H1 (cell line): ENCODE measurements at regions not wholly inside any gene's neighbourhood (a gene's known extent, or its start where the extent isn't known, plus 50 kb on each side); places are given as distances from the start of the nearest gene placed in this dataset.

Experiments used
- CTCF ChIA-PET: fragments of 300-600 bp; sonication (Branson Sonifier 250); formaldehyde crosslinking; loops from one replicate; lab custom pipeline; 2021; ENCODE audit not compliant: partially characterized antibody; lab: Charles Lee
- POLR2A ChIA-PET: fragments of 300-600 bp; sonication (Branson Sonifier 250); formaldehyde crosslinking; loops from one replicate; lab custom pipeline; 2021; ENCODE audit warnings: inconsistent platforms; ENCODE audit not compliant: partially characterized antibody; lab: Charles Lee
- DNase-seq, 2 experiments: peaks; one replicate each; pipeline versions ENCODE4 v3.0.0 to v3.0.0-alpha.2; 2010 to 2022; ENCODE audit warnings: low spot score in 2 of 2, low read depth in 1 of 2, mixed read lengths in 1 of 2
- FAIRE-seq: peaks from 2 replicates; lab custom pipeline; 2011; peaks lifted over from hg19 to GRCh38; lab: Jason Lieb, UNC
- H2AFZ ChIP-seq: 2 replicates; pipeline ENCODE4 v1.8.1; 2012; ENCODE audit warnings: low read length, inconsistent platforms
- H2AK5ac ChIP-seq: 2 replicates; pipeline ENCODE4 v1.6.1; 2013; ENCODE audit warnings: low read depth, low read length
- H2BK120ac ChIP-seq: replicated peaks from 2 replicates; pipeline ENCODE3; 2013; ENCODE audit warnings: low read depth, low read length, inconsistent platforms
- H2BK12ac ChIP-seq: 2 replicates; pipeline ENCODE4 v1.6.1; 2013; ENCODE audit warnings: low read depth, low read length
- H2BK15ac ChIP-seq: 2 replicates; pipeline ENCODE4 v1.6.1; 2013; ENCODE audit warnings: low read length
- H2BK20ac ChIP-seq: 2 replicates; pipeline ENCODE4 v1.6.1; 2013; ENCODE audit warnings: low read length
- H2BK5ac ChIP-seq: 2 replicates; pipeline ENCODE4 v1.6.1; 2013; ENCODE audit warnings: low read depth, low read length
- H3K14ac ChIP-seq: 2 replicates; pipeline ENCODE4 v1.6.1; 2013; ENCODE audit warnings: inconsistent platforms; ENCODE audit not compliant: insufficient read length
- H3K18ac ChIP-seq: 2 replicates; pipeline ENCODE4 v1.6.1; 2013; ENCODE audit warnings: low read length; ENCODE audit errors: extremely low read depth
- H3K23ac ChIP-seq: 2 replicates; pipeline ENCODE4 v1.6.1; 2013; ENCODE audit warnings: inconsistent platforms; ENCODE audit not compliant: insufficient read length
- H3K23me2 ChIP-seq: 2 replicates; pipeline ENCODE4 v1.6.1; 2013; ENCODE audit warnings: low read depth, low read length
- H3K27ac ChIP-seq: 2 replicates; pipeline ENCODE4 v1.6.1; 2011; ENCODE audit warnings: low read depth, low read length, inconsistent platforms
- H3K27me3 ChIP-seq, 4 experiments: replicated peaks in 1 of 4; 1 replicate in 1 of 4; 2 replicates in 3 of 4; pipeline versions ENCODE4 v1.6.1 to v1.8.1; 2011 to 2013; ENCODE audit warnings: low read length in 3 of 4, mild to moderate bottlenecking in 3 of 4, inconsistent platforms in 2 of 4, mixed read lengths in 2 of 4, moderate library complexity in 1 of 4; ENCODE audit not compliant: control insufficient read depth in 3 of 4, insufficient read depth in 3 of 4; ENCODE audit errors: extremely low read depth in 1 of 4
- H3K36me3 ChIP-seq, 4 experiments: 2 replicates each; pipeline versions ENCODE4 v1.6.1 to v1.8.1; 2011 to 2013; ENCODE audit warnings: mild to moderate bottlenecking in 4 of 4, low read length in 3 of 4, moderate library complexity in 2 of 4, control low read depth in 1 of 4, inconsistent platforms in 1 of 4; ENCODE audit not compliant: insufficient read depth in 4 of 4, control insufficient read depth in 2 of 4
- H3K4ac ChIP-seq: replicated peaks from 2 replicates; pipeline ENCODE3; 2013; ENCODE audit warnings: low read length, low read depth, mixed read lengths, inconsistent platforms; ENCODE audit not compliant: insufficient read length
- H3K4me1 ChIP-seq, 4 experiments: replicated peaks in 1 of 4; 1 replicate in 1 of 4; 2 replicates in 3 of 4; pipeline versions ENCODE4 v1.6.1 to v1.8.1; 2011 to 2013; ENCODE audit warnings: low read length in 3 of 4, inconsistent platforms in 2 of 4, mixed read lengths in 1 of 4; ENCODE audit not compliant: insufficient read depth in 4 of 4, control insufficient read depth in 3 of 4
- H3K4me2 ChIP-seq, 2 experiments: 2 replicates each; pipeline versions ENCODE4 v1.6.1 to v1.8.1; 2011 to 2013; ENCODE audit warnings: low read depth in 2 of 2, low read length in 2 of 2, control low read depth in 1 of 2, inconsistent platforms in 1 of 2, mild to moderate bottlenecking in 1 of 2; ENCODE audit not compliant: insufficient read depth in 1 of 2
- H3K4me3 ChIP-seq, 4 experiments: fragments of 200-600, 300-600 bp in 1 of 4; sonication (generic), shearing (Covaris generic), sonication (Bioruptor Twin) in 1 of 4; 2 replicates each; pipeline versions ENCODE4 v1.5.1 to v1.8.1; 2011 to 2016; ENCODE audit warnings: low read length in 4 of 4, low read depth in 3 of 4, control low read depth in 2 of 4, inconsistent platforms in 2 of 4, mild to moderate bottlenecking in 2 of 4, mixed read lengths in 1 of 4, moderate library complexity in 1 of 4; ENCODE audit not compliant: insufficient read depth in 2 of 4; ENCODE audit errors: extremely low read depth in 1 of 4
- H3K56ac ChIP-seq: replicated peaks from 2 replicates; pipeline ENCODE3; 2013; ENCODE audit warnings: low read depth, mild to moderate bottlenecking, mixed read lengths, low read length, inconsistent platforms; ENCODE audit not compliant: insufficient read length
- H3K79me1 ChIP-seq: 2 replicates; pipeline ENCODE4 v1.6.1; 2013; ENCODE audit warnings: low read depth, low read length, control low read depth
- H3K79me2 ChIP-seq, 2 experiments: 2 replicates each; pipeline versions ENCODE4 v1.6.1 to v1.8.1; 2012 to 2013; ENCODE audit warnings: low read length in 2 of 2, mild to moderate bottlenecking in 2 of 2, inconsistent platforms in 1 of 2; ENCODE audit not compliant: insufficient read depth in 2 of 2, control insufficient read depth in 1 of 2
- H3K9ac ChIP-seq, 4 experiments: replicated peaks in 1 of 4; 1 replicate in 1 of 4; 2 replicates in 3 of 4; pipeline versions ENCODE4 v1.6.1 to v1.8.1; 2011 to 2013; ENCODE audit warnings: low read depth in 3 of 4, low read length in 3 of 4, control low read depth in 2 of 4, mild to moderate bottlenecking in 2 of 4, moderate library complexity in 2 of 4, inconsistent platforms in 1 of 4; ENCODE audit errors: extremely low read depth in 1 of 4
- H3K9me3 ChIP-seq, 2 experiments: 2 replicates each; pipeline versions ENCODE4 v1.6.1 to v1.8.1; 2012 to 2013; ENCODE audit warnings: mild to moderate bottlenecking in 2 of 2, moderate library complexity in 2 of 2, control low read depth in 1 of 2, inconsistent platforms in 1 of 2, low read depth in 1 of 2, low read length in 1 of 2, mixed read lengths in 1 of 2; ENCODE audit not compliant: insufficient read depth in 2 of 2
- H4K20me1 ChIP-seq, 2 experiments: replicated peaks in 1 of 2; 2 replicates each; pipeline versions ENCODE3 to v1.8.1; 2011 to 2013; ENCODE audit warnings: inconsistent platforms in 2 of 2, low read length in 2 of 2, mild to moderate bottlenecking in 1 of 2; ENCODE audit not compliant: insufficient read depth in 2 of 2, control insufficient read depth in 1 of 2
- H4K5ac ChIP-seq: 2 replicates; pipeline ENCODE4 v1.6.1; 2013; ENCODE audit warnings: low read length, low read depth, mixed read lengths, inconsistent platforms; ENCODE audit not compliant: insufficient read length
- H4K8ac ChIP-seq: 2 replicates; pipeline ENCODE4 v1.8.0; 2013; ENCODE audit warnings: mild to moderate bottlenecking, moderate library complexity, low read length, inconsistent platforms; ENCODE audit not compliant: insufficient read depth; ENCODE audit errors: extremely low read depth
- H4K91ac ChIP-seq: replicated peaks from 2 replicates; pipeline ENCODE3; 2013; ENCODE audit warnings: low read length, mixed read lengths, inconsistent platforms; ENCODE audit not compliant: insufficient read length
- WGBS, 2 experiments: shearing (Covaris generic) in 1 of 2; methylation state at CpG; one replicate each; pipeline versions ENCODE4 v1.1.6 to v1.1.7; 2013 to 2015; ENCODE audit warnings: low lambda C conversion rate in 2 of 2, mixed read lengths in 2 of 2, inconsistent platforms in 1 of 2, low coverage in 1 of 2, missing lambda C conversion rate in 1 of 2; ENCODE audit not compliant: insufficient replicate concordance in 2 of 2, insufficient coverage in 1 of 2, insufficient read length in 1 of 2; ENCODE audit errors: extremely low coverage in 1 of 2, missing lambda C conversion rate in 1 of 2; 5-methylcytosine and 5-hydroxymethylcytosine counted together

DNA sequence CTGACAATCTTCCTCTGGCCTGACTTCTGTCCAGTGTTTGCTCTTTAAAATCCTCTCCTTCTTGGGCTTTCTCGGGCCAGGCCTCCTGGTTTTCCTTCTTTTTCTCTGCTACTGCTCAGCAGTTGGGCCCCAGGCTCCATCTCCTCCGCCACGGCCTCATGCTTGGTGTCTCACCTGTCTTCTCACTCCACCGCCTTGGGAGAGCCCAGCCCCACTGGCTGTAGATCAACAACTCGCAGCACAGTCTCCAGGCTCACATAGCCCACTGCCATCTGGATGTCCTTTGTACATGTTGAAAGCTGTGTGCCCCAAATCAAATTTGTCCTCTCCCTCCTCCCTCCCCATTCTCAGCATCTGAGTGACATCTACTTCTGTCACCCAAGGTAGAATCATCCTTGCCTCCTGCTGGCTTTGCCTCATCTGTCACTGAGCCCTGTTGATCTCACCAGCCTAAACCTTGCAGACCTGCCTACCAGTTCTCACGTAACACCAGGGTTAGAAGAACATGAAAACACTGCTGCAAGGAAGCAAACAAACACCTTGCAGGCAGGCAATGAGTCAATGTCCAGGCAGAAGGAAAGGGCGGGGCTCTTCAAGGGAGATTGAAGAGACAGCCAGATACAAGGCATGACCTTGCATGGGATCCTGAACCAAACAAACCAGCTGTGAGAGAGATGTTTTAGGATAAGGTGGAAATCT, 103.2 kb upstream of the SMURF2 start:
- no peak overlapping the region for H2BK15ac ChIP-seq
- WGBS, 2 experiments, result 93% methylated on average over 7 of the region's 7 CpGs; no CpG with 5 or more reads in 1 of the 2 experiments
- no peak overlapping the region; the same call in 1 of the 2 replicates for H2BK5ac ChIP-seq
- H2BK20ac ChIP-seq, result no peak overlapping the region
- H3K79me1 ChIP-seq, result no peaks in the 10 kb centered on the region
- no peak overlapping the region for H3K27ac ChIP-seq
- H3K27me3 ChIP-seq, result no peaks in the 10 kb centered on the region
- no peak overlapping the region for H3K56ac ChIP-seq
- ChIA-PET POLR2A (no interaction called here), CTCF (interaction anchor here (1.0 to 1.7 kb wide), 4 partner anchors 9 to 443 kb away, joined by 3 to 5 read pairs (median 3); no protein-coding TSS in a partner anchor)
- no peak overlapping the region for H3K23ac ChIP-seq
- H2AFZ ChIP-seq, result no peak overlapping the region
- H3K4ac ChIP-seq, result no peak overlapping the region
- no peak for DNase-seq
- H4K91ac ChIP-seq, result no peak overlapping the region
- H3K36me3 ChIP-seq, result peaks cover 0 to 2% (median 0%) of the 10 kb centered on the region in 4 experiments; a peak in 3 of 8 replicates
- H4K5ac ChIP-seq, result no peak overlapping the region
- no peak overlapping the region for H3K18ac ChIP-seq
- no peak for FAIRE-seq
- no peak overlapping the region for H4K8ac ChIP-seq
- H3K79me2 ChIP-seq, result no peaks in the 10 kb centered on the region
- no peak overlapping the region for H2AK5ac ChIP-seq
- H3K4me2 ChIP-seq, result no peak overlapping the region
- H3K14ac ChIP-seq, result no peak overlapping the region
- no peak overlapping the region for H3K4me3 ChIP-seq
- H2BK12ac ChIP-seq, result no peak overlapping the region
- no peak overlapping the region for H2BK120ac ChIP-seq
- H3K23me2 ChIP-seq, result no peaks in the 10 kb centered on the region
- no peaks in the 10 kb centered on the region for H3K9me3 ChIP-seq
- H3K9ac ChIP-seq, result no peak overlapping the region
- no peaks in the 10 kb centered on the region for H3K4me1 ChIP-seq
- H4K20me1 ChIP-seq, result no peaks in the 10 kb centered on the region
